ENCODE measurements at regions not wholly inside any gene's neighbourhood (a gene's known extent, or its start where the extent isn't known, plus 50 kb on each side); places are given as distances from the start of the nearest gene placed in this dataset.

DNA sequence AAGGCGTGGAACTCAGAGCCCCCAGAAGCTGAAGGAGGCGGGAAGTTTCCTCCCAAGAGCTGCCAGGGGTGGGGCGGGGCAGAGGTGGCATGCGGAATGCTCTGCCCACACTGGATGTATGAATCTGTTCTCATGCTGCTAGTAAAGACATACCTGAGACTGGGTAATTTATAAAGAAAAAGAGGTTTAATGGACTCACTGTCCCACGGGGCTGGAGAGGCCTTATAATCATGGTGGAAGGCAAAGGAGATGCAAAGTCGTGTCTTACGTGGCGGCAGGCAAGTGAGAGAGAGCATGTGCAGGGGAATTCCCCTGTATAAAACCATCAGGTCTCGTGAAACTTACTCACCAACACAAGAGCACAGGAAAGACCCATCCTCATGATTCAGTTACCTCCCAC is 57.6 kb downstream of the SMIM38 start:
- Mint-ChIP-seq H3K4me3 (no peak overlapping the region), H3K4me1 (ENCODE audit: unreplicated experiment) (peaks cover 20% of the 10 kb centered on the region), H3K9me3 (peaks cover 2% of the 10 kb centered on the region), H3K27ac (no peak overlapping the region), H3K27me3 (peaks cover 10% of the 10 kb centered on the region), H3K36me3 (peaks cover 1% of the 10 kb centered on the region)
- DNase-seq (ENCODE audit: extremely low spot score, unreplicated experiment) = peak; percentile 37
- TF ChIP-seq, protein P1, sequence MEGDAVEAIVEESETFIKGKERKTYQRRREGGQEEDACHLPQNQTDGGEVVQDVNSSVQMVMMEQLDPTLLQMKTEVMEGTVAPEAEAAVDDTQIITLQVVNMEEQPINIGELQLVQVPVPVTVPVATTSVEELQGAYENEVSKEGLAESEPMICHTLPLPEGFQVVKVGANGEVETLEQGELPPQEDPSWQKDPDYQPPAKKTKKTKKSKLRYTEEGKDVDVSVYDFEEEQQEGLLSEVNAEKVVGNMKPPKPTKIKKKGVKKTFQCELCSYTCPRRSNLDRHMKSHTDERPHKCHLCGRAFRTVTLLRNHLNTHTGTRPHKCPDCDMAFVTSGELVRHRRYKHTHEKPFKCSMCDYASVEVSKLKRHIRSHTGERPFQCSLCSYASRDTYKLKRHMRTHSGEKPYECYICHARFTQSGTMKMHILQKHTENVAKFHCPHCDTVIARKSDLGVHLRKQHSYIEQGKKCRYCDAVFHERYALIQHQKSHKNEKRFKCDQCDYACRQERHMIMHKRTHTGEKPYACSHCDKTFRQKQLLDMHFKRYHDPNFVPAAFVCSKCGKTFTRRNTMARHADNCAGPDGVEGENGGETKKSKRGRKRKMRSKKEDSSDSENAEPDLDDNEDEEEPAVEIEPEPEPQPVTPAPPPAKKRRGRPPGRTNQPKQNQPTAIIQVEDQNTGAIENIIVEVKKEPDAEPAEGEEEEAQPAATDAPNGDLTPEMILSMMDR (conservative IDR thresholded peaks at IDR 0.05) = no peak

DNA sequence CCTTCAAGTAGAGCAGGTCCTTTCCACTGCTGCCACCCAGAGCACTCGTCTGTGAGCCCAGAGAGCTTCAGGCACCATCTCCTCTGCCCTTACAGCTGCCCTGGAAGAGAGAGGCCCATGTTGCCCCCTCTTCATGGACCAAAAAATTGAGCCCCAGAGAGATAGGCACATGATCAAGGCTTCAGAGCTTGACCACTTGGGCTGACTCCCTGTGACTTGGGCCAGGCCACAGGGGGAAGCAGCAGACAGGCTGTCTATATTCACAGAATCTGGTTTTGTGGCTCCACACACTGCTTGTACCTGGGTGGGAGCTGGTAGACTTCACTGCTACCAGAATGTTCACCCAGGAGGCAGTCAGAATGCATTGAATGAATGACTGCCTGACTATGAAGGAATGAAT is 58.2 kb downstream of the SMIM38 start:
- peaks cover 10% of the 10 kb centered on the region for H3K27me3 Mint-ChIP-seq
- no peak for DNase-seq (ENCODE audit: extremely low spot score, unreplicated experiment)
- TF ChIP-seq, protein P1 (conservative IDR thresholded peaks at IDR 0.05) = no peak
- H3K9me3 Mint-ChIP-seq = no peaks in the 10 kb centered on the region
- H3K4me3 Mint-ChIP-seq = no peak overlapping the region
- no peaks in the 10 kb centered on the region for H3K36me3 Mint-ChIP-seq
- peaks cover 23% of the 10 kb centered on the region for H3K4me1 Mint-ChIP-seq (ENCODE audit: unreplicated experiment)
- H3K27ac Mint-ChIP-seq = no peak overlapping the region

DNA sequence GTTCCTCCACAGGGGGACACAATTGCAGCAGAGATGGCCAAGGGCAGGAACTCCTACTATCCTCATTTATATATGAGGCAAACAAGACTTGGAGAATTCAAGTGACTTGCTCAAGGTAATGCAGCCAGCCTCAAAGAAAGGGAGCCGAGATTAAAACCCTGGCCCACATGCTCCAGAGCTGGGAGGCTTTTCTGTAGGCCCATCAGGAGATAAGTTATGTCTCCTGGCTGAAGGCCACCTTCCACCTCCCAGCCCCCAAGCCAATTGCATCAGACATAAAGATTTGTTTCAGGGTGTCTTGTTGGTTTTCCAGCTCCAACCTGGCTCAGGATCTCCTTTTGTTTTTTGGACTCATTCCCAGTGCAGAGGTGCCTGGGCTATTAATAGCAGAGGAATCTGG is 59.5 kb downstream of the SMIM38 start:
- peaks cover 27% of the 10 kb centered on the region for H3K4me1 Mint-ChIP-seq (ENCODE audit: unreplicated experiment)
- peaks cover 12% of the 10 kb centered on the region for H3K27me3 Mint-ChIP-seq
- no peaks in the 10 kb centered on the region for H3K9me3 Mint-ChIP-seq
- no peak for DNase-seq (ENCODE audit: extremely low spot score, unreplicated experiment)
- no peak overlapping the region for H3K27ac Mint-ChIP-seq
- no peak overlapping the region for H3K4me3 Mint-ChIP-seq
- TF ChIP-seq, protein P1 (conservative IDR thresholded peaks at IDR 0.05) = no peak
- H3K36me3 Mint-ChIP-seq = no peaks in the 10 kb centered on the region

DNA sequence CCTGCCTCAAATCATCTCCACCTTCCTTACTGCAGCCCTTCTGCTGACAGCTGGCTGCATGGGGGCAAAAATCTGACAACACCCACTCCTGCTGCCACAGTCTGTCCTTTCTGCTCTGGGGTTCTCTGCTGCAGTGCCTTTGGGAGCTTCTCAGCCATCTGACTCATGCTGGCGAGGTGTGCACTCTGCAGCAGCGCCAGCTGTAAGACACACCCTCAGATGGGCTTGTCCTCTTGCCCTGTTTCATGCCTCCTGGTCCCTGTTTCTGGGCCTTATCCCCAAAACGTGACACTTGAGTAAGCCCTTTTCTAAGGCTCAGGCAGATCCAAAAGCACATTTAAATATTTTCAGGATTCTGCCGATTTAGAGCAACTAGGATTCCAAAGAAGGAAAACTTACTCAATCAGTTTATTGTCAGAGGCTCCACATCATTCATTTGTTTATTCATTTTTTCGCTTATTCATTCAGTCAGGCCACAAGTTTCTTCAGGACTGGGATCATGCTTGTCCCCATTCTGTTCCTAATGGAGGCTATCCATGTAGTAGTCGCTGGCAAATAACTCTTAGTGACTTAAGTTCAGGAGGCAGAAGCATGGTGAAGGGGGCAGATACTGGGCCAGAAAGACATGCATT is 60.2 kb downstream of the SMIM38 start:
- Mint-ChIP-seq H3K27me3 (peaks cover 12% of the 10 kb centered on the region), H3K4me1 (ENCODE audit: unreplicated experiment) (peaks cover 27% of the 10 kb centered on the region), H3K9me3 (no peaks in the 10 kb centered on the region), H3K4me3 (no peak overlapping the region), H3K36me3 (no peaks in the 10 kb centered on the region), H3K27ac (no peak overlapping the region)
- TF ChIP-seq, protein P1 (conservative IDR thresholded peaks at IDR 0.05) = no peak
- DNase-seq (ENCODE audit: extremely low spot score, unreplicated experiment) = no peak

DNA sequence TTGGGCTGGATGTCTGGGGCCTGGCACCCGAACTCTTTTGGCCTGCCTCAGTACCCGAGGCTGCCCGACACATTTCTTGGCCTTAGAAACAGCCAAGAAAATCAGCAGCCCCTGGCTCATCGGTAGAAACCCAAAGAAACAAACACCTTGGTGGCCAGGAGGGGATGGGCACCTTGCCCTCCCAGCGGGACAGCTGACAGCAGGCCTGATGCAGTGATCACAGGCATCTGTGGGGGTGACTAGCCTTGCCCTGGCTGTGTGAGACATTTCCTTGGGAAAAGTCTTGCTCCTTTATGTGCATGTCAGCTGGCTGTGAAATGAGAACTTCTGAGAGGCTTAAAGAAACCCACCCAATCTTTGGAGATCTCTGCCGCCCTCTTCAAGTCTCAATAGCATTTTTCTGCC is 60.9 kb downstream of the SMIM38 start:
- Mint-ChIP-seq H3K27me3 (peaks cover 9% of the 10 kb centered on the region), H3K9me3 (no peaks in the 10 kb centered on the region), H3K36me3 (no peaks in the 10 kb centered on the region), H3K4me1 (ENCODE audit: unreplicated experiment) (peaks cover 22% of the 10 kb centered on the region), H3K4me3 (no peak overlapping the region), H3K27ac (no peak overlapping the region)
- TF ChIP-seq, protein P1 (conservative IDR thresholded peaks at IDR 0.05) = no peak
- DNase-seq (ENCODE audit: extremely low spot score, unreplicated experiment) = peak; percentile 63

Measured in type B pancreatic cell (in vitro differentiated cells).